GM12874 (cell line): ENCODE measurements at regions not wholly inside any gene's neighbourhood (a gene's known extent, or its start where the extent isn't known, plus 50 kb on each side); places are given as distances from the start of the nearest gene placed in this dataset.

Experiments used
- TF ChIP-seq, protein P1 (sequence below): IDR thresholded peaks from 2 replicates; pipeline ENCODE4 v1.5.1; 2011; ENCODE audit warnings: low read depth, mild to moderate bottlenecking, control low read depth, low read length, moderate library complexity; ENCODE audit not compliant: insufficient read depth

DNA sequence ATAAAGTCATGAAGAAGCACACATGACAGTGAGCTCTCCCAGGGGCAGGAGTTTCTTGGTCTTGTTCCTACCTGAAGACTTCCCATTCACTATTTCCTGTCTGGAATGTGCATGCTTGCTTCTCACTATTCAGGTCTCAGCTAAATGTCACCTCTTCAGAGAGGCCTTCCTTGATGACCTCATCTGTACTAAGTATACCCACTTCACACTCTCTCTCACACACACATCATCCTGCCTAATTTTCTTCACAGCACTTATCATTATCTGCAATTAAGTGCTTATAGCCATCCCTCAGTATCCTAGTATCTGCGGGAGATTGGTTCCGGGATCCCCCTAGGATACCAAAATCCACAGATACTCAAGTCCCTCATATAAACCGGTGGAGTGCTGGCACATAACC lies 146.4 kb upstream of the IVNS1ABP start:
- TF ChIP-seq, protein P1, sequence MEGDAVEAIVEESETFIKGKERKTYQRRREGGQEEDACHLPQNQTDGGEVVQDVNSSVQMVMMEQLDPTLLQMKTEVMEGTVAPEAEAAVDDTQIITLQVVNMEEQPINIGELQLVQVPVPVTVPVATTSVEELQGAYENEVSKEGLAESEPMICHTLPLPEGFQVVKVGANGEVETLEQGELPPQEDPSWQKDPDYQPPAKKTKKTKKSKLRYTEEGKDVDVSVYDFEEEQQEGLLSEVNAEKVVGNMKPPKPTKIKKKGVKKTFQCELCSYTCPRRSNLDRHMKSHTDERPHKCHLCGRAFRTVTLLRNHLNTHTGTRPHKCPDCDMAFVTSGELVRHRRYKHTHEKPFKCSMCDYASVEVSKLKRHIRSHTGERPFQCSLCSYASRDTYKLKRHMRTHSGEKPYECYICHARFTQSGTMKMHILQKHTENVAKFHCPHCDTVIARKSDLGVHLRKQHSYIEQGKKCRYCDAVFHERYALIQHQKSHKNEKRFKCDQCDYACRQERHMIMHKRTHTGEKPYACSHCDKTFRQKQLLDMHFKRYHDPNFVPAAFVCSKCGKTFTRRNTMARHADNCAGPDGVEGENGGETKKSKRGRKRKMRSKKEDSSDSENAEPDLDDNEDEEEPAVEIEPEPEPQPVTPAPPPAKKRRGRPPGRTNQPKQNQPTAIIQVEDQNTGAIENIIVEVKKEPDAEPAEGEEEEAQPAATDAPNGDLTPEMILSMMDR: no peak

DNA sequence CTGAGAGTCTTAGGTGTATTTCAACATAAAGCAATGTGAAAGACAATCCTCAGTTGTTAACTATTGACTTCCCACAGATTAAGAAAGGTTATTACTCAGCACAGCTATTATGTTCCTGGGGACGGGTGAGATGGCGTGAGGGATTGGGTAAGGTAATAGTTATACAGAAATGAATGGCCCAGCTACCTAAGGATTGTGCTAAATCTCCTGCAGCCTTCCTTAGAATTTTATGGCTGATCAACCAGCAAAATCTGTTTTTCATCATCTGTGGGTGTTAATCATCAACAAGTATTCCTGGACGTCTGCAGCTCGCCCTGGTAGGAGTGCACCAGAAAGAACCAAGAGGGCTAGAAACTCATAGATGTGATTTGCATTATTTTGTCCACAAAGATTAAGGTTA lies 146.0 kb upstream of the IVNS1ABP start:
- TF ChIP-seq, protein P1: no peak

DNA sequence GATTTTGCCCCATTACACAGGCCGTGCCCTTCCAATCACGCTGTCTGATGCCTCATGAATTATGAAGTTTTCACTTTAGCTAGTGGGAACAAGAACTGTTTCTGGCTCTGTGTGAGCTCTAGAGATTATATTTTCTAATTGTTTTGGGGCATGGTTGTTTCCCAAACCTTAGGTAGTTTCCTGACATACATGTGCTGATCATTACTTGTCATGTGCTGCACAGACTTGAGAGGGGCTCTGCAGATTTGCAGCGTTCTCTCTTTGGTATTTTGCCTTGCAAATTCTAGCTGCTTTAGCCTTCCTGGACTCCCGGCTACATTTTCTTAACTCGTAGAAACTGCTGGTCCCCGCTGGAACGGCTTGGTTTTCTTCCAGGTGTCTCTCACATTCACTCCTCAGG lies 142.1 kb upstream of the IVNS1ABP start:
- TF ChIP-seq, protein P1: no peak

DNA sequence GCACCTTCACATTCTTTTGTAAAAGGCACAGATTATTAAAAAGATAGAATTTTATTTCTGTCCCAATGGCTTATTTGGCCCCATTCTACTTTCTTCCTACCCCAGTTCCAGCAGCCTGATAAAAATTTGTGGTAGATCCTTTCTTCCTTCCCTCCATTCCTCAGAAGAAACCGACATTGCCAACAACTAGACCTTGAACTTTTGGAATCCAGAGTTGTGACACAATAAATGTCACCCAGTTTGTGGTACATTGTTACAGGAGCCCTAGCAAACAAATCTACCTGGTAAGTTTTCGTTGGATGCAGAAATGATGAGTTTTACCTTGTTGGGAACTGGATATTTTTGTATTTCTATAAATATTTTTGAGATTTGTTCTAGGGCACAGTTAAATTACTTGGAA lies 141.6 kb upstream of the IVNS1ABP start:
- TF ChIP-seq, protein P1: no peak

DNA sequence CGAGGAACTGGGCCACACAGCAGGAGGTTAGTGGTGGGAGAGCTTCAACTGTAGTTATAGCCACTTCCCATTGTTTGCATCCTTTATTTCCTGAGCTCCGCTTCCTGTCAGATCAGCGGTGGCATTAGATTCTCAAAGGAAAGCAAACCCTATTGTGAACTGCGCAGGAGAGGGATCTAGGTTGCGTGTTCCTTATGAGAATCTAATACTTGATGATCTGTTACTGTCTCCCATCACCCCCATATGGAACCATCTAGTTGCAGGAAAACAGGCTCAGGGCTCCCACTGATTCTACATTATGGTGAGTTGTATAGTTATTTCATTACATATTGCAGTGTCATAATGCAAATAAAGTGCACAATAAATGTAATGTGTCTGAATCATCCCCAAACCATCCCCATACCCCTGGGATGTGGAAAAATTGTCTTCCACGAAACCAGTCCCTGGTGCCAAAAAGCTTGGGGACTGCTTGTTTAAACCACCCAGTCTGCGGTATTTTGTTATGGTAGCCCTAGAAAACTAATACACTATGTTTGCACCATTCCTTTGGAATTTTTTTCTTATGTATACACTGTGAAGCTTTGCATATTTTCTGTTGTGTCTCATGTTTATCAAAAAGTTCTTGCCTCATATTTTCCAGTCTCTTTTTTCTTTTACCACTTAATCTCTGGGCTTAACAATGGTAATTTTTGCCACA lies 136.6 kb upstream of the IVNS1ABP start:
- TF ChIP-seq, protein P1: no peak

DNA sequence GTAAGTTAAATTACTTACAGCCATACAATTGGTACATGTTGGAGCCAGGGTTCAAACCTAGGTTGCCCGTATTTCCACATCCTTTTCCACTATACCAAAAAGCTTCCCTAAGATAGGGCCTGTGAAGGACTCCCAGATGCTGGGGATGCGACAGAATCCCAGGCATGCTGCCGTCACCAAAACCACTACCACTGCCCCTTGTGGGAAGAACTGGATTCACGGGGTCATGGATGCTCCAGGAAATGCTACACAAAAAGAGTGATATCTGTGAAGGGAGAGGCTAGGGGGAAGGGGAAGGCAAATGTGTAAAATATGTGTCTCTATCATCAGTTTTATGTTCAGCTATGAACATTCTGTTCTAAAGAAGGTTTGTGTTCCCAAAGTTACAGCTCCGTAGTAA lies 133.9 kb upstream of the IVNS1ABP start:
- TF ChIP-seq, protein P1: no peak

DNA sequence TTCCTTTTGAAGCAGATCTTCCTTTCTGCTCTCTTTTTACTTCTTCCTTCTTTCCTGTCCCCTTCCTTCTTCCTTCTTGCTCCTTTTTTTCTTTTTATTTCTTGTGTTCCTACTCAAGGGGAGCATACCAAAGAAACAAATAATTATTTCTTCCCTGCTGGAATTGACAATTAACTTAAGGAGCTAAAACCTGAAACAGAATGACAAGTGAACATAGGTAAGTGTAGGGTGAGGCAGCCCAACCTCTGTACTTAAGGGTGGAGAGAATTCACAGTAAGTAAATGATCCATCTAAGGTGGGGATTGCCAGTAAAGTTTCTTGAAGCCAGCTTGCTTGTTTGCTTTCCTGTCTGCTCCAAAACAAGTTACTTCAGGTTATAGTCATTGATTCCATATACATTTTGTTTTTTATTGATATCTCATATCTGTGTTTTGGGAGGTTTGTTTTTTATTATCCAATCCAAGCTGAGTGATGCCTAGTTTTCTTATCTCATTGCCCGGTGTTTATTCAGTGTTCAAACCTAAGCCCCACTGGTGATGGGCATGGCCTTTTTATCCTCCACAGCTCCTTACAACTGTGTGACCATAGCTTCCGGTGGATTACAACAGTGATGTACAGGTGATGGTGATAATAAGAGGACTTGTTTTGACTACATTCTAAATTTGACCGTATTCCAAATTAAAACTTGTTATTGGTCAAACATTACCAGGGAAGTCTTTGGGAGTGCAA lies 133.2 kb upstream of the IVNS1ABP start:
- TF ChIP-seq, protein P1: no peak
